HEK293 (cell line): ENCODE measurements at regions not wholly inside any gene's neighbourhood (a gene's known extent, or its start where the extent isn't known, plus 50 kb on each side); places are given as distances from the start of the nearest gene placed in this dataset.

Experiments used
- CTCF ChIP-seq: fragments of 450-650 bp; formaldehyde crosslinking; IDR thresholded peaks from 2 replicates; pipeline ENCODE4 v1.5.1; 2016; ENCODE audit warnings: missing biosample characterization, missing genetic modification characterization
- ELK4 ChIP-seq: IDR thresholded peaks from 2 replicates; pipeline ENCODE4 v1.6.1; 2011; ENCODE audit warnings: mild to moderate bottlenecking, low read depth, low read length, borderline replicate concordance
- GLI2 ChIP-seq: fragments of 450-650 bp; formaldehyde crosslinking; IDR thresholded peaks from 2 replicates; pipeline ENCODE4; 2017; ENCODE audit warnings: missing biosample characterization, missing genetic modification characterization, low read depth, borderline replicate concordance
- OVOL3 ChIP-seq: fragments of 450-650 bp; formaldehyde crosslinking; IDR thresholded peaks from 2 replicates; pipeline ENCODE4 v1.5.1; 2016; ENCODE audit warnings: missing biosample characterization, missing genetic modification characterization
- REST ChIP-seq: fragments of 450-650 bp; formaldehyde crosslinking; IDR thresholded peaks from 2 replicates; pipeline ENCODE4 v1.5.1; 2016; ENCODE audit warnings: missing biosample characterization, missing genetic modification characterization
- SALL2 ChIP-seq: fragments of 450-650 bp; formaldehyde crosslinking; IDR thresholded peaks from 2 replicates; pipeline ENCODE4 v1.5.0; 2017; ENCODE audit warnings: missing biosample characterization, mild to moderate bottlenecking, missing genetic modification characterization, borderline replicate concordance
- ZBTB1 ChIP-seq: fragments of 450-650 bp; formaldehyde crosslinking; IDR thresholded peaks from 2 replicates; pipeline ENCODE4 v1.5.1; 2016; ENCODE audit warnings: missing biosample characterization, missing genetic modification characterization
- ZFP69B ChIP-seq: fragments of 450-650 bp; formaldehyde crosslinking; IDR thresholded peaks from 2 replicates; pipeline ENCODE4 v1.5.1; 2016; ENCODE audit warnings: missing biosample characterization, missing genetic modification characterization
- ZNF239 ChIP-seq: fragments of 450-650 bp; formaldehyde crosslinking; IDR thresholded peaks from 2 replicates; pipeline ENCODE4 v1.5.1; 2016; ENCODE audit warnings: missing biosample characterization, missing genetic modification characterization
- ZNF302 ChIP-seq: fragments of 450-650 bp; formaldehyde crosslinking; IDR thresholded peaks from 2 replicates; pipeline ENCODE4 v1.5.1; 2016; ENCODE audit warnings: missing biosample characterization, missing genetic modification characterization, low read depth
- ZNF433 ChIP-seq: fragments of 450-650 bp; formaldehyde crosslinking; IDR thresholded peaks from 2 replicates; pipeline ENCODE4 v1.5.1; 2016; ENCODE audit warnings: missing biosample characterization, missing genetic modification characterization, low read depth
- ZNF488 ChIP-seq: fragments of 450-650 bp; formaldehyde crosslinking; IDR thresholded peaks from 2 replicates; pipeline ENCODE4 v1.5.1; 2016; ENCODE audit warnings: missing biosample characterization, missing genetic modification characterization
- ZNF830 ChIP-seq: fragments of 450-650 bp; IDR thresholded peaks from 2 replicates; pipeline ENCODE4 v1.5.0; 2018; ENCODE audit warnings: missing biosample characterization, missing genetic modification characterization, low read depth, mild to moderate bottlenecking, moderate library complexity

- no peak for TF ChIP-seq ZBTB1 (tag by site-specific recombination)
- no peak for TF ChIP-seq ZNF433 (tag by site-specific recombination)
- TF ChIP-seq SALL2 (tag by site-specific recombination), result no peak
- TF ChIP-seq ZNF488 (tag by site-specific recombination), result no peak
- no peak for TF ChIP-seq ELK4
- no peak for TF ChIP-seq ZFP69B (tag by site-specific recombination)
- no peak for TF ChIP-seq GLI2 (tag by site-specific recombination)
- no peak for TF ChIP-seq CTCF (tag by site-specific recombination)
- TF ChIP-seq ZNF302 (tag by site-specific recombination), result no peak
- TF ChIP-seq REST (tag by site-specific recombination), result no peak
- no peak for TF ChIP-seq ZNF239 (tag by site-specific recombination)
- TF ChIP-seq ZNF830 (tag by site-specific recombination), result no peak
- no peak for TF ChIP-seq OVOL3
Observed at GRCh38 chr9:109652112-109652511, 127.9 kb upstream of the PALM2AKAP2 start.
